ENCODE measurements at regions not wholly inside any gene's neighbourhood (a gene's known extent, or its start where the extent isn't known, plus 50 kb on each side); places are given as distances from the start of the nearest gene placed in this dataset.

DNA sequence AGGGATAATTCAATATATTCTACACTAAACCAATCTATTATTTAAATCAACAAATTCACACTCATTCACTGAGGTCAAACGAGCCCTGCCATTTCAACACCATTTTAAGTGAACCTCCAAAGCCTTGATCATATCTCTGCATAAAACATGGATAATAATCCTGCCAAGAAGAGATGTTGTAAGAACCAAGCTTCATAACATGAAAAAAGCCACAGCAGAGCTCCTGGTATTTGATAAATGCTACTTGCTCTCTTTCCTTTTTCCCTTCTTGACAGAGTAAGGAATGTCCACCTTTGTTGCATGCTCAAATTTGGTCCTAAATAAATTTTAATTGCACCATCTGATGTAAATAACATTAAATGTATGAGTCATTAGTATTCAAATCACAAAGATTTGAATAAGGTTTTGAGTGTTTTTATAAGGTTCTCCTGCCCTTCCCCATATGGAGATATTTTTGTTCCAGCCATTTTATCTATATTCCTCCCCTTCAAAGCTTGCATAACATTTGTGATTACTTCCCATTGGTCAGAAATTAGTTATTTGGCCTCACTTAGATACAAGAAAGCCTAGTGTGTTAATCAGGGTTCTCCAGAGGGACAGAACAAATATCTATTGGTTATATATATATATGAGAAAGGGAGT lies 318.8 kb downstream of the RND3 start:
- no peak for DNase-seq (ENCODE audit: extremely low read depth, low read depth)
- TF ChIP-seq CTCF (IDR thresholded peaks at IDR 0.05; ENCODE audit: low read depth, low read length), result no peak

GRCh38 chr2:150167711-150168110 lies 319.8 kb downstream of the RND3 start:
- no peak for TF ChIP-seq CTCF (IDR thresholded peaks at IDR 0.05; ENCODE audit: low read depth, low read length)
- no peak for DNase-seq (ENCODE audit: extremely low read depth, low read depth)

GRCh38 chr2:150166313-150167051 lies 321.0 kb downstream of the RND3 start:
- DNase-seq (ENCODE audit: extremely low read depth, low read depth), result no peak
- no peak for TF ChIP-seq CTCF (IDR thresholded peaks at IDR 0.05; ENCODE audit: low read depth, low read length)

GRCh38 chr2:150165988-150166312 lies 321.5 kb downstream of the RND3 start:
- no peak for TF ChIP-seq CTCF (IDR thresholded peaks at IDR 0.05; ENCODE audit: low read depth, low read length)
- DNase-seq (ENCODE audit: extremely low read depth, low read depth), result no peak

GRCh38 chr2:150165442-150165841 lies 322.0 kb downstream of the RND3 start:
- no peak for DNase-seq (ENCODE audit: extremely low read depth, low read depth)
- TF ChIP-seq CTCF (IDR thresholded peaks at IDR 0.05; ENCODE audit: low read depth, low read length), result no peak

DNA sequence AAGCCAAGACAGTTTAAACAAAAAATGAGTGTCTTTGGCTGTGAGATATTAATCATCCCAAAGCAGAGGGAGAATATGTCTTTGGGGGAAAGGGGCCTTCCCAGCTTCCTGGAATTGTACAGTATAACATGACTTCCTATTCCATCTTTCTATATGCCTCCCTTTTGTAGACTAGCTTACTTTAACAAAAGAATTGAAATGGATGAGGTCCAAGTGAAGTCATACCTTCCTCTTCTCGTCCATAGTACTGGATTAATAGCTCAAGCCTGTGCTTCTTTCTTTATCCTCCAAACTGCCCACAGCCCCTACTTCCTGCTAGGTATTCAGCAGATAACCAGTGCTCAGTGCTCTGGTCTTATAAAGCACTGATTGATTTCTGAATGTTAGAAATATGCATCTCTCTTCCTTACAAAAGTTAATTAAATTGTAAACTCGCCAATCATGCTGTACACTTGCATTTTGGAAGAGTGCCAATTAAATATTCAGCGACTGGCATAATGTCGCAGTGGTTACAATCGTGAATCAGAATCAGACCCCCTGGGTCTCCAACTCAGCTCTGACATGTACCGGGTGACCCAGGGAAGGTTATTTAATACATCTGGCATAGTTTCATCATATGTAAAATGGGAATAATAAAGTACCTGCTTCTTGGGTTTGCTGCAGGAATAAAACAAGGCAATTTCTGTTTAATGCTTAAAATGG lies 325.1 kb downstream of the RND3 start:
- TF ChIP-seq CTCF (IDR thresholded peaks at IDR 0.05; ENCODE audit: low read depth, low read length), result no peak
- no peak for DNase-seq (ENCODE audit: extremely low read depth, low read depth)

GRCh38 chr2:150160058-150160457 lies 327.4 kb downstream of the RND3 start:
- DNase-seq (ENCODE audit: extremely low read depth, low read depth), result no peak
- no peak for TF ChIP-seq CTCF (IDR thresholded peaks at IDR 0.05; ENCODE audit: low read depth, low read length)
